ENCODE measurements at regions not wholly inside any gene's neighbourhood (a gene's known extent, or its start where the extent isn't known, plus 50 kb on each side); places are given as distances from the start of the nearest gene placed in this dataset.

DNA sequence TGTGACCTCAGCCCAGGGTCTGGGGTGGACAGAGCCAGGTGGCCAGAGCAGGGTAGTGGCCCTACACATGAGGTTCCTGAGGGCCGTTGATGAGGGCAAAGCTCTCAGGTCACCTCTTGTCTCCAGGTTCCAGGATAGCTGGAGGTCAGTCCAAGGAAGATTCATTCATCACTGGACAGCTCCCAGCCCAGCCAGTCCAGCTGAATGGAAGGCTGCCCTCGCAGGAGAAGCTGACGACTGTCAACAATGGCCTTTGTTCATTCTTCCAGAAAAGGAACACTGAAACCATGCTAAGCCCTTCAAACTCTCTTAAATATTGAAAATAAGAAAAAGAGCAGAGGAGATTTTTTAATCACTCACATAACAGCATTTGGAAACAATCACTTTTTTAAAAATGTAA is 169.7 kb upstream of the TBCA start:
- no peak for DNase-seq (ENCODE audit: low spot score)
- Histone ChIP-seq H3K4me2 (ENCODE audit: low read length) (no peak overlapping the region), H3K79me2 (ENCODE audit: insufficient read depth, low read depth, low read length) (no peaks in the 10 kb centered on the region), H4K20me1 (ENCODE audit: insufficient read depth, low read length) (no peaks in the 10 kb centered on the region), H3K27ac (ENCODE audit: low read depth, low read length, poor library complexity, severe bottlenecking) (no peak overlapping the region), H3K9me3 (ENCODE audit: low read length) (no peaks in the 10 kb centered on the region), H3K36me3 (ENCODE audit: insufficient read depth, low read length) (no peaks in the 10 kb centered on the region), H3K4me3 (ENCODE audit: low read depth, low read length, poor library complexity, severe bottlenecking) (no peak overlapping the region), H2AFZ (ENCODE audit: low read length) (no peak overlapping the region), H3K4me1 (ENCODE audit: insufficient read depth, low read length, poor library complexity, severe bottlenecking) (no peaks in the 10 kb centered on the region), H3K9me2 (ENCODE audit: insufficient read depth, low read length) (no peaks in the 10 kb centered on the region)
- intact Hi-C loops (cut with micrococcal nuclease; ENCODE audit: unreplicated experiment), result no loop called here
- no TSS peak for BruUV-seq (replicated peaks)
- ChIA-PET CTCF (ENCODE audit: unreplicated experiment) (no interaction called here), POLR2A (interaction anchor here (0.6 to 1.2 kb wide), 2 partner anchors 11 to 93 kb away, joined by 3 to 4 read pairs; no protein-coding TSS in a partner anchor)
- TF ChIP-seq, protein P1, sequence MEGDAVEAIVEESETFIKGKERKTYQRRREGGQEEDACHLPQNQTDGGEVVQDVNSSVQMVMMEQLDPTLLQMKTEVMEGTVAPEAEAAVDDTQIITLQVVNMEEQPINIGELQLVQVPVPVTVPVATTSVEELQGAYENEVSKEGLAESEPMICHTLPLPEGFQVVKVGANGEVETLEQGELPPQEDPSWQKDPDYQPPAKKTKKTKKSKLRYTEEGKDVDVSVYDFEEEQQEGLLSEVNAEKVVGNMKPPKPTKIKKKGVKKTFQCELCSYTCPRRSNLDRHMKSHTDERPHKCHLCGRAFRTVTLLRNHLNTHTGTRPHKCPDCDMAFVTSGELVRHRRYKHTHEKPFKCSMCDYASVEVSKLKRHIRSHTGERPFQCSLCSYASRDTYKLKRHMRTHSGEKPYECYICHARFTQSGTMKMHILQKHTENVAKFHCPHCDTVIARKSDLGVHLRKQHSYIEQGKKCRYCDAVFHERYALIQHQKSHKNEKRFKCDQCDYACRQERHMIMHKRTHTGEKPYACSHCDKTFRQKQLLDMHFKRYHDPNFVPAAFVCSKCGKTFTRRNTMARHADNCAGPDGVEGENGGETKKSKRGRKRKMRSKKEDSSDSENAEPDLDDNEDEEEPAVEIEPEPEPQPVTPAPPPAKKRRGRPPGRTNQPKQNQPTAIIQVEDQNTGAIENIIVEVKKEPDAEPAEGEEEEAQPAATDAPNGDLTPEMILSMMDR (conservative IDR thresholded peaks at IDR 0.05; ENCODE audit: low read length), result no peak
- TF ChIP-seq EZH2phosphoT487 (IDR thresholded peaks at IDR 0.05; ENCODE audit: borderline replicate concordance, low read depth, low read length), result no peak

DNA sequence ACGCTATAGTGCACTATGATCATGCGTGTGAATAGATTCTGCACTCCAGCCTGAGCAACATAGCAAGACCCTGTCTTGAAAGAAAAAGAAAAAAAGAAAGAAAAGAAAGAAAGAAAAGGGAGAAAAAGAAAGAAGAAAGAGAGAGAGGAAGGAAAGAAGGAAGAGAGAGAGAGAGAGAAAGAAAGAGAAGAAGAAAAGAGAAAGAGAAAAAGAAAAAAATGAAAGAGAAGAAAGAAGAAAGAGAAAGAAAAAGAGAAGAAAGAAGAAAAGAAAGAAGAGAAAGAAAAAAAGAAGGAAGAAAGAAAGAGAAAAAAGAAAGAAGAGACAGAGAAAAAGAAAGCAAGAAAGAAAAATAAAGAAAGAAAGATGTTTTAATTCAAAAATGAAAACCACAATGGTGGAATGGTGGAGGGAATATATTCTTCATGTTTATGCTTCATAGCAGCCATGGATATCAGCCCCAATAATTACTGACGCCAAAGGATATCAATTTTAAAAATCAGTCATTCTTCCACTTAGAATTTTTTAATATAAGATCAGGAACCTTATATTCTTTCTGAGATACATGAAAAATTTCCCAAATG is 168.7 kb upstream of the TBCA start:
- BruUV-seq (replicated peaks), result no TSS peak
- no peak for DNase-seq (ENCODE audit: low spot score)
- no peak overlapping the region for H3K4me2 ChIP-seq (ENCODE audit: low read length)
- H3K9me2 ChIP-seq (ENCODE audit: insufficient read depth, low read length), result no peaks in the 10 kb centered on the region
- H3K79me2 ChIP-seq (ENCODE audit: insufficient read depth, low read depth, low read length), result no peaks in the 10 kb centered on the region
- no peaks in the 10 kb centered on the region for H4K20me1 ChIP-seq (ENCODE audit: insufficient read depth, low read length)
- POLR2A ChIA-PET, result interaction anchor here (1.2 kb wide), 1 partner anchor 12 kb away, joined by 4 read pairs; no protein-coding TSS in a partner anchor
- H2AFZ ChIP-seq (ENCODE audit: low read length), result no peak overlapping the region
- CTCF ChIA-PET (ENCODE audit: unreplicated experiment), result no interaction called here
- no peaks in the 10 kb centered on the region for H3K4me1 ChIP-seq (ENCODE audit: insufficient read depth, low read length, poor library complexity, severe bottlenecking)
- no peak overlapping the region for H3K27ac ChIP-seq (ENCODE audit: low read depth, low read length, poor library complexity, severe bottlenecking)
- H3K4me3 ChIP-seq (ENCODE audit: low read depth, low read length, poor library complexity, severe bottlenecking), result no peak overlapping the region
- intact Hi-C loops (cut with micrococcal nuclease; ENCODE audit: unreplicated experiment), result no loop called here
- TF ChIP-seq, protein P1 (conservative IDR thresholded peaks at IDR 0.05; ENCODE audit: low read length), result no peak
- TF ChIP-seq EZH2phosphoT487 (IDR thresholded peaks at IDR 0.05; ENCODE audit: borderline replicate concordance, low read depth, low read length), result no peak
- H3K9me3 ChIP-seq (ENCODE audit: low read length), result no peaks in the 10 kb centered on the region
- H3K36me3 ChIP-seq (ENCODE audit: insufficient read depth, low read length), result no peaks in the 10 kb centered on the region

DNA sequence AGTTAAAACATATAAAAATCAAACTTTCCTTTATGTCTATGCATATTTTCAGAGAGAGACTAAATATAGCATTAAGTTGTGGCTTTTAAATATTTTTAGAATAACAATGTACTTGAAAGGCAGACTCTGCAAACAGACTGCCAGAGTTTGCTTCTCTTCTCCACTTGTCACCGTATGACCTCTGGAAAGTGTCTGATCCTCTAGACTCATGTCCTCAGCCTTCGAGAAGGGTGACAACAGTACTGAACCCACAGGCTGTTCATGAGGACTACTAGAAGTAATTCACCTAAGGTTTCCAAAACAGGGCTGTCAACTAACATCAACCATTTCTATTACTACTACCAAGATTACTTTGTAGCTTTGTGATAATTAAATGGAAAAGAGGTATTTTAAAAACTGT is 167.7 kb upstream of the TBCA start:
- intact Hi-C loops (cut with micrococcal nuclease; ENCODE audit: unreplicated experiment), result no loop called here
- Histone ChIP-seq H3K27ac (ENCODE audit: low read depth, low read length, poor library complexity, severe bottlenecking) (no peak overlapping the region), H3K9me3 (ENCODE audit: low read length) (no peaks in the 10 kb centered on the region), H3K9me2 (ENCODE audit: insufficient read depth, low read length) (no peaks in the 10 kb centered on the region), H3K36me3 (ENCODE audit: insufficient read depth, low read length) (no peaks in the 10 kb centered on the region), H3K79me2 (ENCODE audit: insufficient read depth, low read depth, low read length) (no peaks in the 10 kb centered on the region), H3K4me1 (ENCODE audit: insufficient read depth, low read length, poor library complexity, severe bottlenecking) (no peaks in the 10 kb centered on the region), H3K4me3 (ENCODE audit: low read depth, low read length, poor library complexity, severe bottlenecking) (no peak overlapping the region), H2AFZ (ENCODE audit: low read length) (no peak overlapping the region), H4K20me1 (ENCODE audit: insufficient read depth, low read length) (no peaks in the 10 kb centered on the region), H3K4me2 (ENCODE audit: low read length) (no peak overlapping the region)
- POLR2A ChIA-PET, result interaction anchor here (0.6 to 1.5 kb wide), 2 partner anchors 9 to 419 kb away, joined by 3 to 6 read pairs; no protein-coding TSS in a partner anchor
- no peak for DNase-seq (ENCODE audit: low spot score)
- CTCF ChIA-PET (ENCODE audit: unreplicated experiment), result no interaction called here
- BruUV-seq (replicated peaks), result no TSS peak
- no peak for TF ChIP-seq EZH2phosphoT487 (IDR thresholded peaks at IDR 0.05; ENCODE audit: borderline replicate concordance, low read depth, low read length)
- TF ChIP-seq, protein P1 (conservative IDR thresholded peaks at IDR 0.05; ENCODE audit: low read length), result no peak

Measured in OCI-LY7 (cell line).